ENCODE measurements at regions not wholly inside any gene's neighbourhood (a gene's known extent, or its start where the extent isn't known, plus 50 kb on each side); places are given as distances from the start of the nearest gene placed in this dataset.

- no peak for DNase-seq
These were observed 102.7 kb upstream of the NPTX2 start for GRCh38 chr7:98514211-98515031.

- no peak for DNase-seq
These were observed 105.9 kb upstream of the NPTX2 start for GRCh38 chr7:98511175-98511574.

- peak; percentile 14 for DNase-seq
These were observed 107.2 kb upstream of the NPTX2 start for GRCh38 chr7:98509836-98510235.

- DNase-seq = no peak
These were observed 105.6 kb upstream of the BAIAP2L1 start for GRCh38 chr7:98506471-98506870.

- DNase-seq = no peak
These were observed 99.9 kb upstream of the BAIAP2L1 start for GRCh38 chr7:98500764-98501163.

GRCh38 chr7:98496618-98497017 is 95.7 kb upstream of the BAIAP2L1 start:
- DNase-seq = no peak

- DNase-seq = no peak
These were observed 94.5 kb upstream of the BAIAP2L1 start for GRCh38 chr7:98495200-98495955.

- no peak for DNase-seq
These were observed 92.3 kb upstream of the BAIAP2L1 start for GRCh38 chr7:98493030-98493778.

- no peak for DNase-seq
These were observed 87.3 kb upstream of the BAIAP2L1 start for GRCh38 chr7:98488167-98488566.

GRCh38 chr7:98483964-98484545 is 83.2 kb upstream of the BAIAP2L1 start:
- DNase-seq = no peak

GRCh38 chr7:98483276-98483963 is 82.5 kb upstream of the BAIAP2L1 start:
- DNase-seq = peak; percentile 48

GRCh38 chr7:98479318-98479717 is 78.4 kb upstream of the BAIAP2L1 start:
- no peak for DNase-seq

GRCh38 chr7:98475352-98475751 is 74.5 kb upstream of the BAIAP2L1 start:
- DNase-seq = no peak

GRCh38 chr7:98474558-98474957 is 73.7 kb upstream of the BAIAP2L1 start:
- DNase-seq = no peak

GRCh38 chr7:98472521-98472954 is 71.6 kb upstream of the BAIAP2L1 start:
- no peak for DNase-seq

GRCh38 chr7:98470485-98471240 is 69.8 kb upstream of the BAIAP2L1 start:
- peak; percentile 24 for DNase-seq

- no peak for DNase-seq
These were observed 68.2 kb upstream of the BAIAP2L1 start for GRCh38 chr7:98469088-98469487.

- DNase-seq = peak; percentile 22
These were observed 66.9 kb upstream of the BAIAP2L1 start for GRCh38 chr7:98467570-98468312.

- DNase-seq = no peak
These were observed 64.1 kb upstream of the BAIAP2L1 start for GRCh38 chr7:98465022-98465421.

GRCh38 chr7:98464558-98464940 is 63.7 kb upstream of the BAIAP2L1 start:
- no peak for DNase-seq
